Keratinocyte (primary cell): ENCODE measurements at regions not wholly inside any gene's neighbourhood (a gene's known extent, or its start where the extent isn't known, plus 50 kb on each side); places are given as distances from the start of the nearest gene placed in this dataset.

Experiments
- CTCF ChIP-seq, 3 experiments: IDR thresholded peaks in 1 of 3; conservative IDR thresholded peaks in 1 of 3; optimal IDR thresholded peaks in 1 of 3; 2 replicates in 2 of 3; 3 replicates in 1 of 3; pipeline versions ENCODE3 to v1.5.1; 2011; ENCODE audit warnings: low read length in 3 of 3, mild to moderate bottlenecking in 3 of 3, moderate library complexity in 2 of 3, control low read depth in 1 of 3, inconsistent platforms in 1 of 3; ENCODE audit not compliant: insufficient read depth in 2 of 3; ENCODE audit errors: extremely low read depth in 1 of 3
- EZH2 ChIP-seq: IDR thresholded peaks from one replicate; pipeline ENCODE4 v1.6.1; 2012; ENCODE audit warnings: inconsistent platforms, mild to moderate bottlenecking, low read length, moderate library complexity

GRCh38 chr5:61617995-61618525, 286.0 kb downstream of the ZSWIM6 start:
- peak in 1 of 3 experiments; percentile 11 for TF ChIP-seq CTCF (optimal IDR thresholded peaks at IDR 0.05 in 1 of 3, IDR thresholded peaks at IDR 0.05 in 1 of 3, conservative IDR thresholded peaks at IDR 0.05 in 1 of 3; ENCODE audit: extremely low read depth in 1 of 3, insufficient read depth in 2 of 3, low read length in 3 of 3)
- TF ChIP-seq EZH2, result no peak
